ENCODE measurements at regions not wholly inside any gene's neighbourhood (a gene's known extent, or its start where the extent isn't known, plus 50 kb on each side); places are given as distances from the start of the nearest gene placed in this dataset.

DNA sequence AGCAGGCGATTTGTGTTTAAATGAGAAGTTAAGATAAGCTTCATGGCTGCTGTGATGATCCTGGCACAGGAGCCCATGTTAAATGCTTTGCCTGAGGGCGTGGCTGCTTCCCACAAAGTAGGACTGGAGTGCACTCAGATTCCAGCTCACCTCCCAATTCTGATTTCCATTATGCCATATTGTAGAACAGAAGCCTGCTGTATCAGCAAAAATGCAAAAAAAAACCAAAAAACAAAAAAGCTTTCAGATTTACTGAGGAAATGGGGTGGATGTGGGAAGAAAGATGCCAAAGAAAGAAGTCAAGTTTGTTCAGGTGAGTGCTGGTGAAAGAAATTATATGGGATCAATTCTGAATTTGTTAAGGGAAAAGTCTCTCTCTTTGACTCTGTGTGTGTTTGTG, 610.4 kb upstream of the NETO1 start:
- intact Hi-C loops (cut with DNase I) = no loop called here
- no peak for DNase-seq
- TF ChIP-seq POLR2A (IDR thresholded peaks at IDR 0.05) (no peak), CTCF (IDR thresholded peaks at IDR 0.05) (no peak)
- Histone ChIP-seq H3K9me3 (no peaks in the 10 kb centered on the region), H3K4me1 (no peaks in the 10 kb centered on the region), H3K36me3 (no peaks in the 10 kb centered on the region), H3K27me3 (no peaks in the 10 kb centered on the region), H3K27ac (no peak overlapping the region), H3K4me3 (replicated peaks in 1 of 3) (no peak overlapping the region)
- 82 to 91% methylated on average over 2 of the region's 2 CpGs for WGBS, 2 donors

GRCh38 chr18:73476031-73476430, 608.2 kb upstream of the NETO1 start:
- TF ChIP-seq POLR2A (IDR thresholded peaks at IDR 0.05) (no peak), CTCF (IDR thresholded peaks at IDR 0.05) (no peak)
- WGBS, 2 donors = 83 to 95% methylated on average over 3 of the region's 3 CpGs
- intact Hi-C loops (cut with DNase I) = no loop called here
- Histone ChIP-seq H3K36me3 (no peaks in the 10 kb centered on the region), H3K9me3 (no peaks in the 10 kb centered on the region), H3K4me3 (replicated peaks in 1 of 3) (no peak overlapping the region), H3K27ac (no peak overlapping the region), H3K4me1 (no peaks in the 10 kb centered on the region), H3K27me3 (no peaks in the 10 kb centered on the region)
- DNase-seq = no peak

- H3K4me1 ChIP-seq = no peaks in the 10 kb centered on the region
- no peak for DNase-seq
- intact Hi-C loops (cut with DNase I) = no loop called here
- H3K27me3 ChIP-seq = no peaks in the 10 kb centered on the region
- TF ChIP-seq POLR2A (IDR thresholded peaks at IDR 0.05) = no peak
- TF ChIP-seq CTCF (IDR thresholded peaks at IDR 0.05) = no peak
- no peaks in the 10 kb centered on the region for H3K36me3 ChIP-seq
- no peak overlapping the region for H3K4me3 ChIP-seq (replicated peaks in 1 of 3)
- 17 to 22% methylated on average over 2 of the region's 2 CpGs for WGBS, 2 donors
- H3K27ac ChIP-seq = no peak overlapping the region
- no peaks in the 10 kb centered on the region for H3K9me3 ChIP-seq
Measured at GRCh38 chr18:73462092-73462491, 594.3 kb upstream of the NETO1 start.

GRCh38 chr18:73461780-73462059, 593.9 kb upstream of the NETO1 start:
- no peaks in the 10 kb centered on the region for H3K27me3 ChIP-seq
- 76 to 78% methylated on average over 1 of the region's 1 CpG for WGBS, 2 donors
- H3K4me3 ChIP-seq (replicated peaks in 1 of 3) = no peak overlapping the region
- no peaks in the 10 kb centered on the region for H3K9me3 ChIP-seq
- no peaks in the 10 kb centered on the region for H3K4me1 ChIP-seq
- intact Hi-C loops (cut with DNase I) = no loop called here
- H3K27ac ChIP-seq = no peak overlapping the region
- no peak for DNase-seq
- no peaks in the 10 kb centered on the region for H3K36me3 ChIP-seq
- no peak for TF ChIP-seq POLR2A (IDR thresholded peaks at IDR 0.05)
- TF ChIP-seq CTCF (IDR thresholded peaks at IDR 0.05) = no peak

- no peak for DNase-seq
- Histone ChIP-seq H3K36me3 (no peaks in the 10 kb centered on the region), H3K27ac (no peak overlapping the region), H3K4me3 (replicated peaks in 1 of 3) (no peak overlapping the region), H3K9me3 (no peaks in the 10 kb centered on the region), H3K27me3 (no peaks in the 10 kb centered on the region), H3K4me1 (no peaks in the 10 kb centered on the region)
- WGBS, 2 donors = 57 to 60% methylated on average over 12 of the region's 12 CpGs
- TF ChIP-seq CTCF (IDR thresholded peaks at IDR 0.05) = no peak
- no peak for TF ChIP-seq POLR2A (IDR thresholded peaks at IDR 0.05)
- intact Hi-C loops (cut with DNase I) = no loop called here
Measured at GRCh38 chr18:73461038-73461779, 593.4 kb upstream of the NETO1 start.

Data from thyroid gland (tissue), 4 donors.